ENCODE measurements at regions not wholly inside any gene's neighbourhood (a gene's known extent, or its start where the extent isn't known, plus 50 kb on each side); places are given as distances from the start of the nearest gene placed in this dataset.

DNA sequence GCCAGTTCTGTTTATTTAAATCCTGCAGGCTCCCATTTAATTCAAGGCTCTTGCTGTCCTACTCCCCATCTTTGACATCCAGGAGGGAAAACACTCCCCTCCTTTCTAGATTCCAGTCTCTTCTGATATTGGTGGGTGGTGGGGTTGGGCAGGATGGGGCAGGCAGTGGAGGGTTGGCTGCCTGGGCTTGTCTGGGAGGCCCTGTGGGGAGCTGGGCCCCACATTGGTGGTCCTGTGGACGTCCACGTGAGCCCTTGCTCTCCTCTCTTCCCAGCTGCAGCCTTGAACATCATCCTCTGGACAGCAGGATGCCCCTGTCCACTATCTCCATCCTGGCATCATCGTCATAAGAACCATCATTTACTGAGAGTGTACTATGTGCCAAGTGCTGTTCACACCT lies 108.9 kb upstream of the PCBD1 start:
- TF ChIP-seq, protein P1, sequence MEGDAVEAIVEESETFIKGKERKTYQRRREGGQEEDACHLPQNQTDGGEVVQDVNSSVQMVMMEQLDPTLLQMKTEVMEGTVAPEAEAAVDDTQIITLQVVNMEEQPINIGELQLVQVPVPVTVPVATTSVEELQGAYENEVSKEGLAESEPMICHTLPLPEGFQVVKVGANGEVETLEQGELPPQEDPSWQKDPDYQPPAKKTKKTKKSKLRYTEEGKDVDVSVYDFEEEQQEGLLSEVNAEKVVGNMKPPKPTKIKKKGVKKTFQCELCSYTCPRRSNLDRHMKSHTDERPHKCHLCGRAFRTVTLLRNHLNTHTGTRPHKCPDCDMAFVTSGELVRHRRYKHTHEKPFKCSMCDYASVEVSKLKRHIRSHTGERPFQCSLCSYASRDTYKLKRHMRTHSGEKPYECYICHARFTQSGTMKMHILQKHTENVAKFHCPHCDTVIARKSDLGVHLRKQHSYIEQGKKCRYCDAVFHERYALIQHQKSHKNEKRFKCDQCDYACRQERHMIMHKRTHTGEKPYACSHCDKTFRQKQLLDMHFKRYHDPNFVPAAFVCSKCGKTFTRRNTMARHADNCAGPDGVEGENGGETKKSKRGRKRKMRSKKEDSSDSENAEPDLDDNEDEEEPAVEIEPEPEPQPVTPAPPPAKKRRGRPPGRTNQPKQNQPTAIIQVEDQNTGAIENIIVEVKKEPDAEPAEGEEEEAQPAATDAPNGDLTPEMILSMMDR (IDR thresholded peaks at IDR 0.05) = no peak
- no peak for TF ChIP-seq SIN3A (IDR thresholded peaks at IDR 0.05; ENCODE audit: borderline replicate concordance, insufficient read depth, low read depth, low read length)
- TF ChIP-seq POLR2AphosphoS5 (IDR thresholded peaks at IDR 0.05; ENCODE audit: low read depth, low read length) = no peak
- TF ChIP-seq, protein P2, sequence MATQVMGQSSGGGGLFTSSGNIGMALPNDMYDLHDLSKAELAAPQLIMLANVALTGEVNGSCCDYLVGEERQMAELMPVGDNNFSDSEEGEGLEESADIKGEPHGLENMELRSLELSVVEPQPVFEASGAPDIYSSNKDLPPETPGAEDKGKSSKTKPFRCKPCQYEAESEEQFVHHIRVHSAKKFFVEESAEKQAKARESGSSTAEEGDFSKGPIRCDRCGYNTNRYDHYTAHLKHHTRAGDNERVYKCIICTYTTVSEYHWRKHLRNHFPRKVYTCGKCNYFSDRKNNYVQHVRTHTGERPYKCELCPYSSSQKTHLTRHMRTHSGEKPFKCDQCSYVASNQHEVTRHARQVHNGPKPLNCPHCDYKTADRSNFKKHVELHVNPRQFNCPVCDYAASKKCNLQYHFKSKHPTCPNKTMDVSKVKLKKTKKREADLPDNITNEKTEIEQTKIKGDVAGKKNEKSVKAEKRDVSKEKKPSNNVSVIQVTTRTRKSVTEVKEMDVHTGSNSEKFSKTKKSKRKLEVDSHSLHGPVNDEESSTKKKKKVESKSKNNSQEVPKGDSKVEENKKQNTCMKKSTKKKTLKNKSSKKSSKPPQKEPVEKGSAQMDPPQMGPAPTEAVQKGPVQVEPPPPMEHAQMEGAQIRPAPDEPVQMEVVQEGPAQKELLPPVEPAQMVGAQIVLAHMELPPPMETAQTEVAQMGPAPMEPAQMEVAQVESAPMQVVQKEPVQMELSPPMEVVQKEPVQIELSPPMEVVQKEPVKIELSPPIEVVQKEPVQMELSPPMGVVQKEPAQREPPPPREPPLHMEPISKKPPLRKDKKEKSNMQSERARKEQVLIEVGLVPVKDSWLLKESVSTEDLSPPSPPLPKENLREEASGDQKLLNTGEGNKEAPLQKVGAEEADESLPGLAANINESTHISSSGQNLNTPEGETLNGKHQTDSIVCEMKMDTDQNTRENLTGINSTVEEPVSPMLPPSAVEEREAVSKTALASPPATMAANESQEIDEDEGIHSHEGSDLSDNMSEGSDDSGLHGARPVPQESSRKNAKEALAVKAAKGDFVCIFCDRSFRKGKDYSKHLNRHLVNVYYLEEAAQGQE (IDR thresholded peaks at IDR 0.05; ENCODE audit: insufficient read depth in 1 of 2, low read depth in 2 of 2, low read length in 1 of 2) = no peak
- no peak for TF ChIP-seq TCF7L2 (IDR thresholded peaks at IDR 0.05; ENCODE audit: low read depth, low read length)

All from Panc1 (cell line).